ENCODE measurements at regions not wholly inside any gene's neighbourhood (a gene's known extent, or its start where the extent isn't known, plus 50 kb on each side); places are given as distances from the start of the nearest gene placed in this dataset.

GRCh38 chr10:2165771-2166460, 428.6 kb upstream of the ADARB2 start:
- no peak for TF ChIP-seq ZFX (IDR thresholded peaks at IDR 0.05)
- TF ChIP-seq CTCF (conservative IDR thresholded peaks at IDR 0.05) = no peak
- no peak overlapping the region for H3K27ac ChIP-seq

- no peak overlapping the region for H3K27ac ChIP-seq
- TF ChIP-seq ZFX (IDR thresholded peaks at IDR 0.05) (no peak), CTCF (conservative IDR thresholded peaks at IDR 0.05) (no peak)
Observed at GRCh38 chr10:2150288-2150687, 413.0 kb upstream of the ADARB2 start.

- no peak for TF ChIP-seq ZFX (IDR thresholded peaks at IDR 0.05)
- no peak for TF ChIP-seq CTCF (conservative IDR thresholded peaks at IDR 0.05)
- H3K27ac ChIP-seq = no peak overlapping the region
Observed at GRCh38 chr10:2145926-2146478, 408.7 kb upstream of the ADARB2 start.

GRCh38 chr10:2145491-2145890, 408.2 kb upstream of the ADARB2 start:
- no peak overlapping the region for H3K27ac ChIP-seq
- TF ChIP-seq CTCF (conservative IDR thresholded peaks at IDR 0.05) (no peak), ZFX (IDR thresholded peaks at IDR 0.05) (no peak)

- TF ChIP-seq CTCF (conservative IDR thresholded peaks at IDR 0.05) = no peak
- TF ChIP-seq ZFX (IDR thresholded peaks at IDR 0.05) = no peak
- H3K27ac ChIP-seq = no peak overlapping the region
Observed at GRCh38 chr10:2144584-2144983, 407.3 kb upstream of the ADARB2 start.

GRCh38 chr10:2143213-2143835, 406.0 kb upstream of the ADARB2 start:
- TF ChIP-seq ZFX (IDR thresholded peaks at IDR 0.05) (no peak), CTCF (conservative IDR thresholded peaks at IDR 0.05) (no peak)
- no peak overlapping the region for H3K27ac ChIP-seq

- TF ChIP-seq CTCF (conservative IDR thresholded peaks at IDR 0.05) (no peak), ZFX (IDR thresholded peaks at IDR 0.05) (no peak)
- H3K27ac ChIP-seq = no peak overlapping the region
Observed at GRCh38 chr10:2139746-2140145, 402.4 kb upstream of the ADARB2 start.

Measured in C4-2B (cell line).